Right cardiac atrium (tissue), 5 donors: ENCODE measurements at regions not wholly inside any gene's neighbourhood (a gene's known extent, or its start where the extent isn't known, plus 50 kb on each side); places are given as distances from the start of the nearest gene placed in this dataset.
"Not testable (repeated sequence)": the region's sequence is repeated elsewhere in the genome, so short reads cannot be mapped to it uniquely, and the experiment has no call there.

Experiments used
- ATAC-seq, 2 donors: fragments of 200-7000 bp; cut with Tn5 transposase; one replicate each; pipeline versions ENCODE4 v1.8.0 to v1.9.1; 2020; ENCODE audit warnings: moderate library complexity in 2 of 2, mild to moderate bottlenecking in 1 of 2
- DNase-seq, 3 donors: peaks; one replicate each; pipeline ENCODE4 v3.0.0-alpha.2; 2020
- H3K27ac ChIP-seq: one replicate; pipeline ENCODE4 v1.5.1; 2013; ENCODE audit warnings: mild to moderate bottlenecking, low read length, control low read depth, moderate library complexity
- H3K27me3 ChIP-seq: one replicate; pipeline ENCODE4 v1.6.1; 2013; ENCODE audit not compliant: control insufficient read depth, insufficient read depth
- H3K4me1 ChIP-seq: one replicate; pipeline ENCODE4 v1.6.1; 2013; ENCODE audit warnings: low read length; ENCODE audit not compliant: control insufficient read depth, insufficient read depth
- H3K4me3 ChIP-seq: one replicate; pipeline ENCODE4 v1.5.1; 2013; ENCODE audit warnings: low read length, control low read depth
- H3K9me3 ChIP-seq: one replicate; pipeline ENCODE4 v1.6.1; 2013; ENCODE audit warnings: low read length; ENCODE audit not compliant: control insufficient read depth
- WGBS: extraction: QIAGEN DNeasy Blood & Tissue Kit; methylation state at CpG from one replicate; pipeline ENCODE4 v1.1.7; 2013; 5-methylcytosine and 5-hydroxymethylcytosine counted together
- intact Hi-C, 4 donors: fragments of 100-400 bp; cut with DNase I; formaldehyde crosslinking; loops; one replicate each; pipeline versions ENCODE4 v1.11.0 to v1.14.0; 2022 to 2023
- donor health status: healthy with polysubstance abuse.
- donor health status: DM: no; HTN: yes; CAD: no.
- donor health status: DM: no; HTN: no; CAD: no.
- donor health status: DM: no; HTN: yes; CAD: no; lungs with severe emphysema.
- donor health status: DM: yes; HTN: yes; CAD: no.

DNA sequence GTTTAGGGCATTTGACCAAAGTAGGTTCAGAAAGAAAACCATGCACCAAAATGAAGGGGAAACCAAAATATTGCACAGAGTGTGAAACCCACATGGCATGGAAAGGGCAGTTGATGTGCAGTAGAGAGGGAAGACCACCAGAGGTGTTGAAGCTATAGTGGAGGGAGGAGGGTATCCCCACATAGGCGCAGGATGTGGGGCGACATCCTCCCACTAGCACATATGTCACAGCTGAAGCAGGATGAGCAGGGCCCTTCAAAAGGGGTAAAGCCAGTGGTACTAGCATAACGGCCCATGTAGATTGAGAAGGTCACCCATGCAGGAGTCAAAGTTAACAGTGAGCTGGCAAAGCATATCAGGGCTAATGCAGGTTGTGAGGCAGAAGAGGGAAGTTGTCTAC lies 563.5 kb downstream of the RPIA start:
- ATAC-seq, intact Hi-C loops, H3K27ac ChIP-seq, H3K4me1 ChIP-seq, H3K27me3 ChIP-seq, H3K9me3 ChIP-seq, DNase-seq, H3K4me3 ChIP-seq: not testable (repeated sequence)
- WGBS = 82% methylated on average over 3 of the region's 3 CpGs

GRCh38 chr2:89273443-89273842 lies 582.0 kb downstream of the RPIA start:
- ATAC-seq, H3K4me3 ChIP-seq, H3K27me3 ChIP-seq, intact Hi-C loops, H3K27ac ChIP-seq, H3K9me3 ChIP-seq, H3K4me1 ChIP-seq, DNase-seq: not testable (repeated sequence)
- WGBS = 73% methylated on average over 2 of the region's 4 CpGs

- H3K27ac ChIP-seq, H3K4me1 ChIP-seq, intact Hi-C loops, H3K9me3 ChIP-seq, H3K27me3 ChIP-seq, H3K4me3 ChIP-seq, DNase-seq: not testable (repeated sequence)
- ATAC-seq = peak in 1 of 2 donors; percentile 22
- 79% methylated on average over 2 of the region's 3 CpGs for WGBS
Measured at GRCh38 chr2:89280536-89280935, 589.1 kb downstream of the RPIA start.

DNA sequence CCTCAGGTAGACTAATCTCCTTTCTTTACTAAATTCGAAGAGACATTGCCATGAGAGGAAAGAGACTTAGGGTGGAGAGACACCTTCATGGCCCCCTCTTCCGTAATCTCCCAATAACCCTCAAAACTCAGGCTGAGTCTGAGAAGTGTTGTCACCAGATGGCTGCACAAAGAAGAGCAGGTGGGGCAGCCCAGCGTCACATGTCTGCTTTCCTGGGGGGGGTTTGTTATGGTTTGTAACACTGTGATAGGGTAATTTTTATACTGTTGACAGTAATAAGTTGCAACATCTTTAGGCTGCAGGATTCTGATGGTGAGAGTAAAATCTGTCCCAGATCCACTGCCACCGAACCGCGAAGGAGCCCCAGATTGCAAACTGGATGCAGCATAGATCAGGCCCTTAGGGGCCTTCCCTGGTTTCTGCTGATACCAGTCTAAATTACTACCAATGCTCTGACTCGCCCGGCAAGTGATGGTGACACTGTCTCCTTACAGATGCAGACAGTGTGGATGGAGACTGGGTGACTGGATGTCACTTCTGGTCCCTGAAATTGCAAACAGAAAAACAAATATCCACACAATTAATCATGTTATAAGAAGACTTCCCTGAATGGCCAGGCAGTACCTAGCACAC lies 595.1 kb downstream of the RPIA start:
- DNase-seq, H3K4me3 ChIP-seq, H3K9me3 ChIP-seq, H3K27ac ChIP-seq, H3K4me1 ChIP-seq, ATAC-seq, intact Hi-C loops, H3K27me3 ChIP-seq: not testable (repeated sequence)
- 78% methylated on average over 2 of the region's 8 CpGs for WGBS

DNA sequence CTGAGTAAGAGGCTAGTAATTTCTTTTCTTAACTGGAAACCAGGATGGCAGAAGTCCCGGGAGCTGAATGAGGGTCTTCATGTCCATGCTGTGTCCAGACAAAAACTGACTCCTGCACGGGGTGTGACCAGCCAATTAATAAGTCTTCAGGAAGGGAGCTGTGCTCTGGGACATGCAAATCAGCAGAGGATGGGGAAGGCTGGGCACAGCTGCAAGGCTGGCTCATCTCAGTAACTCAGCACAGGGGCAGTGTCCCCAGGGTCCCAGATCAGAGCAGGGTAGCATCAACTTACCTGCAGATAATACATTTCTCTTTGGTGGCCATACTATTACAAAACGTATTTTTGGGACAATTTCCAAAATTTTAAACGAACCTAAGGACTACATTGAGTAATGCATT lies 595.6 kb downstream of the RPIA start:
- H3K4me3 ChIP-seq, H3K27ac ChIP-seq, H3K9me3 ChIP-seq, ATAC-seq, H3K4me1 ChIP-seq, H3K27me3 ChIP-seq, intact Hi-C loops, DNase-seq: not testable (repeated sequence)
- WGBS = no CpG with 5 or more reads among the region's 4 CpGs

DNA sequence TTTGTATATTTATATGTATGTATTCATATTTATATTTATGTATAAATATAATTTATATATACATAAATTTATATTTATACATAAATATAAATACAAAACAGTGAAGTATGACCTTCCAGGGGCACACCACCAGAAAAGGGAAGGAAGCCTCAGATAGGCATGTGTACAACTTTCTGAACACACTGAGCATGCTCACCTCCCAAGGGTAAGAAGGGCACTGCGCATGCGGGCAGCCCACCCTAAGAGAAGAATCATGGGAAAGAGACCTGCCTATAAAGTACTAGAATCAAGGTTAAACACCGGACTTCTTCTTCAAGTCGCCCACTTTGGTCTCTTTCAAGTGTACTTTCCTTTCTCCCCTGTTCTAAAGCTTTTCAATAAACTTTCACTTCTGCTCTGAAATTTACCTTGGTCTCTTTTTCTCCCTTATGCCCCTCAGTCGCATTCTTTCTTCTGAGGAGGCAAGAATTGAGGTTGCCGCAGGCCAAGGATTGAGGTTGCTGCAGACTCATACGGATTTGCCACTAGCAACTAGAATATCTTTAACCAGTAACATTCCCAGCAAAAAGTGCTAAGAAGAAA lies 600.3 kb downstream of the RPIA start:
- DNase-seq, H3K4me3 ChIP-seq, ATAC-seq, intact Hi-C loops, H3K27ac ChIP-seq, H3K9me3 ChIP-seq, H3K4me1 ChIP-seq, H3K27me3 ChIP-seq: not testable (repeated sequence)
- WGBS = no CpG with 5 or more reads among the region's 7 CpGs

DNA sequence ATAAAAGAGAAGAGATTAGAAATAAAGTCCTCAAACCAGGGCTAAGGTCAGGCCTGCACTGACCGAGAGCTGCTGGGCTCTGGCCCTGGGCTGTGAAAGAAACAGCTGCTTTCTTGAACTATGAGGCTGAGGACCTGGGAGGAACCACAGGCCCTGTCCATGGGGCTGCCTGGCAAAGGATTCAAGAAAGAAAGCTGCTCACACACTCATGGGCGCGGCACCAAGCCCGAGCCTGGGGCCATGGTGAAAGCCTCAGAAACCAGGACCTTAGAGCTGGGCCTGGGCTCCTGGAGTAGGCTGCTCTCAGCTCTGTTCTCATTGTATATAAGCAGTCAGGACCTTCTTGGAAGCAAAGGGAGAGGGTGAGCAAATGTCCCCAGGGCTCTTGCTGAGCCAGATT lies 601.9 kb downstream of the RPIA start:
- H3K4me1 ChIP-seq, DNase-seq, H3K4me3 ChIP-seq, H3K27me3 ChIP-seq, H3K27ac ChIP-seq, H3K9me3 ChIP-seq, intact Hi-C loops, ATAC-seq: not testable (repeated sequence)
- no CpG with 5 or more reads among the region's 4 CpGs for WGBS

DNA sequence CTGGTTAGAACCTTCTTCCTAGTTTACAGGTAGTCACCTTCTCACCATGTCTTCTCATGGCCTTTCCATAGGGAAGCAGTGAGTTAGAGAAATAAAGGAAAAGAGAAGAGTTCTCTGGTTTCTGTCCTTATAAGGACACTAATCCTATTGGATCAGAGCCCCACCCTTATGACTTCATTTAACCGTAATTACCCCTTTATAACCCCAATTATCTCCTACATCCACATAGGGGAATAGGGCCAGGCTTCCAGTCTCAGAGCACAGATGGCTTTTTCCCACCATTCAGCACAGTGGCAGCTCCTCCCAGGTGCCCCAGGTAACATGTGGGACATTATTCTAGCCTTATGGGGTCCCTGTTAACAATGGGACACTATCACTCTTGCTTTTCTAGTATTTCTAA lies 602.9 kb downstream of the RPIA start:
- H3K27ac ChIP-seq, ATAC-seq, H3K27me3 ChIP-seq, DNase-seq, H3K4me3 ChIP-seq, H3K9me3 ChIP-seq, H3K4me1 ChIP-seq, intact Hi-C loops: not testable (repeated sequence)
- no CpG with 5 or more reads among the region's 1 CpG for WGBS

DNA sequence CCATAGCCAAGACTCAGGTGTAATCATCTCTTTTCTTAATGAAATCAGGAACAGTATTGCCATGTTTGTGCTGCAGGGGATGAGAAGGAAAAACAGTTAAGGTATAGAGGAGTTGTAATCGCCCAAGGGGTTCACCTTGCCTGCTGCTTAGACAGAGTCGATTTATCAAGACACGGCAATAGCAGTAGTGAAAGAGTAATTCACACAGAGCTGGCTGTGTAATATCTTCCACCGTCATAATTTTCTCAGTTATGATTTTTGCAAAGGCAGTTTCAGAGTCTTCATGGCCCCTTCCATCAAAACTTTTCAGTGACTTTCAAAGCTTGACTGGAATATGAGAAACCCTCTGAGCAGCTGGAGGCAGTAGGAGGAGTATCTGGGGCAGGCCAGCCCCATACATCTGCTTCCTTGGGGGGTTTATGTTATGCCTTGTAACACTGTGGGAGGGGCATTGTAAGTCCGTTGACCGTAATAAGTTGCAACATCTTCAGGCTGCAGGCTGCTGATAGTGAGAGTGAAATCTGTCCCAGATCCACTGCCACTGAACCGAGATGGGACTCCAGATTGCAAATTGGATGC lies 605.4 kb downstream of the RPIA start:
- intact Hi-C loops = not testable (repeated sequence)

DNA sequence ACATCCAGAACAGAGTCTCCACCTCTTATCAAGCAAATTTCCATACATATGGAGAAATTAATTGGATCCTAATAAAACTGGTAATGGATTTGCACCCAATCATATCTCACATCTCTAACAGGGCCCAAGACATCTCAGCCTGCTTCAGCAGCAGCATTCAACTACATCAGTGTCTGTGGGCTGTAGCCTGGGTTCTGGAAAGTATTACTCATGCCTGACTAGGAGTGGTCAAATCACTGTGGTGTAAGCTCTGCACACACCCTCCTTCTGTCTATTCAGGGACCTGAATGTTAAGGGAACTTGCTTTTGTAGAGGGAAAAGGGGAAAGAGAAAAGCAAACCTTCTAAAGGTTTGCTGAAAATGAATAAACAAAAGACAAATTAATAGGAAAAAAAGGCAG lies 607.7 kb downstream of the RPIA start:
- intact Hi-C loops, H3K27me3 ChIP-seq, H3K4me1 ChIP-seq, DNase-seq, H3K27ac ChIP-seq, ATAC-seq, H3K4me3 ChIP-seq, H3K9me3 ChIP-seq: not testable (repeated sequence)

More for the DNA sequence above, 605.4 kb downstream of the RPIA start:
- not testable (repeated sequence) for H3K27me3 ChIP-seq, DNase-seq, ATAC-seq, H3K9me3 ChIP-seq, H3K27ac ChIP-seq, H3K4me3 ChIP-seq, H3K4me1 ChIP-seq
- no CpG with 5 or more reads among the region's 7 CpGs for WGBS

DNA sequence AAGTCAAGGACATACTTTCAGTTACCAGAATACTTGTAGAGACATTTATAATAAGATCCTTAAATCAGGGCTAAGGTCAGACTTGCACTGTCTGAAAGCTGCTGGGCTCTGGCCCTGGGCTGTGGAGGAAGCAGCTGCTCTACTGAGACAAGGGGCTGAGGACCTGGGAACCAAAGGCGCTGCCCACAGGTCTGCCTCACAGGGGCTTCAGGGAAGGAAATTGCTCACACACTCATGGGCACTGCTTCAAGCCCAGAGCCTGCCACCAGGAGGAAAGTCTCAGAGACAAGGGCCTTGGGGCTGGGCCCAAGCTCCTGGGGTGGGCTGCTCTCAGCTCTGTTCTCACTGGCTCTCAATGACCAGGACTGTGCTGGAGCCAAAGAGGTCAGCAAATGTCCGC lies 614.1 kb downstream of the RPIA start:
- H3K4me3 ChIP-seq, H3K9me3 ChIP-seq, H3K27ac ChIP-seq, intact Hi-C loops, H3K4me1 ChIP-seq, DNase-seq, H3K27me3 ChIP-seq, ATAC-seq: not testable (repeated sequence)
- WGBS = 33% methylated on average over 1 of the region's 2 CpGs
